Stimulated activated CD4-positive, alpha-beta T cell treated with anti-CD3 and anti-CD28 coated beads, TNF-alpha, amount 100 ng/mL, for 1 hour (primary cell): ENCODE measurements at regions not wholly inside any gene's neighbourhood (a gene's known extent, or its start where the extent isn't known, plus 50 kb on each side); places are given as distances from the start of the nearest gene placed in this dataset.

Experiments
- DNase-seq, 3 donors: peaks; one replicate each; pipeline ENCODE4 v3.0.0-alpha.2; 2020; ENCODE audit warnings: low read depth in 3 of 3, low spot score in 1 of 3

GRCh38 chr20:60411813-60412212 lies 453.6 kb downstream of the CDH26 start:
- no peak for DNase-seq

- DNase-seq = no peak
Measured at GRCh38 chr20:60420676-60421229, 462.5 kb downstream of the CDH26 start.

GRCh38 chr20:60422848-60423247 lies 464.6 kb downstream of the CDH26 start:
- DNase-seq = no peak

DNA sequence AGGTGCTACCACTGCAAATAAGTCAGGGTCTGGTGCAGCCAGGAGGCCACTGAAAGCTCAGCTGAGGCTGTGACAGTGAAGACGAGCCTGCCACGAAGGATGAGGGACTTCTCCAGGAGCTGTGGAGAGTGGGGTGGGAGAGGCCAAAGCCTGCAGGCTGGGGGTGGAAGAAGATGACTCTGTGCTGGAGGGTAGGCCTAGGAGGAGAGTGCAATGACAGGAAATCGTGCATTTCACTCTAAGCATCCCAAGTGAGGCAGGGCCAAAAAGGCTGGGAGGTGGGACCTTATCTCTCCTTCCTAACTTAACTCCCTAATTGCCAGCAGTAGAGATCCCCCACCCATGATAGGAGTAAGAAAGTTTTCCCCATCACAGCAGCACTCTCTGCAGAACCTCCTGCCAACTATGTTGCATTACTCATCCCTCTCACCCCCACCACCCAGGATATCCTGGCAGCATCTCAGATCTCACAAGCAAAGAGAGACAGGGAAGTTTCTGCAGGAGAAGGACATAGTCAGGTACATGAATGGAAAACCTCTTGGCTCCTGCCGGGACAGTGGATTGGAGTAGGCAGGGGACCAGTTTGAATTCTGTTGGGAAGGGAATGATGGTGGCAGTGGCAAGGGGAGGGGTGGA lies 466.2 kb downstream of the CDH26 start:
- DNase-seq = no peak

DNA sequence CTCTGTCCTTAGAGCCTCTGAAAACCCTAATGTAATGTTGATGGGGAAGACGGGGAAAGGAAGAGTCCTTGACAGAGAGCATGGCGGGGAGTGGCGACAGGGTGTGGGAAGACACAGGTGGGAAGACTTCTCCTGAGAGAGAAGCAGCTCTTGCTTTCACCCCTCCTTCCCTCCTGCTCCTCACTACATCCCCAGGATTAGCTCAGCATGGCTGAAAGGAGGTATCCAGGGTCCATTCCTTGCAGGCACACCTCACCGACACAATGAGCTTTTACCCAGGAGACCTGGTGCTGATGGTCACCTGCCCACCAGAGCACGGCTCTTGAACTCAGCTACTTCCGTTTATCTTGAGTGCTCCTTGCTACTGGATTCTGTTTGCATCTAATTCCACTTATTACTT lies 469.3 kb downstream of the CDH26 start:
- DNase-seq = no peak

GRCh38 chr20:60428651-60429050 lies 470.4 kb downstream of the CDH26 start:
- DNase-seq = no peak

DNA sequence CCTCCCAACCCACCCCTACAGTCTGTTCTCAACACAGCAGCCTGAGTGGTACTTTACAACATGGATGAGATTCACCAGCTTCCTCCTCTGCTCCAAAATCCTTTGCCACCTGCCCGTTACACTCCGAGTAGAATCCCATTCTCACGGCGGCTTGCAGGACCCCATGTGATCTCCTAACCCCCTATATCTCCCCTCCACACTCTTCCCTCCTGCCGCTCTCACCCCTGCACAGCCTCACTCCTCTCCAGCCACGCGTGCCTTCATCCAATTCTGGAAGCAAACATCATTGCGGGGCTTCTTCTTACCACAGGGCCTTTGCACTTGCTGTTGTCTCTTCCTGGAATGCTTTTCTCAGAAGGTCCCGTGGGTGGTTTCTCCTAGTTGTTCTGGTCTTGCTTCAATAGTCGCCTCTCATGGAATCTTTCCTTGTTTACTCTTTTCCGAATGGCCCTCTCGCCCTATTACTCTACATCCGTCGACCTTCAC lies 472.3 kb downstream of the CDH26 start:
- no peak for DNase-seq

- no peak for DNase-seq
Measured at GRCh38 chr20:60431349-60431748, 473.1 kb downstream of the CDH26 start.

GRCh38 chr20:60437418-60437817 lies 479.2 kb downstream of the CDH26 start:
- no peak for DNase-seq

DNA sequence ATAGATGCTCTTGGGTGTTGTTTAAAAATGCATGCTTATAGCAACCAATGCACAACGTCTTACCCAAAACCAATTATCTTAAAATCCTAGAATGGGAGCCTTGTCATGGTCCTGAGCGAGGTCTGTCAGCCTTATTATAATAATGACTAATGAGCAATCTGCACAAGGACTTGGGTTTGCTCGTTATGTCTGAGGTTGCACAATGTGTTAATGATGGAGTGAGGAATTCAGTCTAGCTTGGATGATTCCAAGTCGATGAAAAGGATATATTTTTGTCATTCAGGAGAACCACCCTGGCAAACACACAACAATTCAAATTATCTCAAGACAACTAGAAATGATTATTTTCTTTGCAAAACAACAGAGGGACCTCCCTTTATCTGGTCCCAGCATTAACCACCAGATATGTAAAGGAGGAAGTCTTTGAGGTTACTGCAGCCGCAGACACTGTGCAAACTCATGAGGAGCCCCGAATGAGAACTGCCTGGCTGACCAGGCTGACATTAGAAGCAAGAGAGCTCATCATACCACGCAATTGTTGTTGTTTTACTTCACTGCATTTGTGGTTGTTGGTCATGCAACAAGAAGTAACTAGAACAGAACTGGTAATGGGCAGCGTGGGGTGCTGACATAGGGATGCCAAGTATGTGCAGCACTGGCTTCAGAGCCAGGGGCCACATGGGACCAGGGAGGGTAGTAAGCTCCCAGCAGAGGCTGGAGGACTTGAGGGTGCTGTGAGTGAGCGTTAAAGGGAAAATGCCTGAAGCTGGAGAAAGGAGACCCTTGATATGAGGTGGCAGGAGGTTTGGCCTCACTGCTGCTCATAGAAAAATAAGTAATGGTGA lies 488.3 kb downstream of the CDH26 start:
- no peak for DNase-seq

DNA sequence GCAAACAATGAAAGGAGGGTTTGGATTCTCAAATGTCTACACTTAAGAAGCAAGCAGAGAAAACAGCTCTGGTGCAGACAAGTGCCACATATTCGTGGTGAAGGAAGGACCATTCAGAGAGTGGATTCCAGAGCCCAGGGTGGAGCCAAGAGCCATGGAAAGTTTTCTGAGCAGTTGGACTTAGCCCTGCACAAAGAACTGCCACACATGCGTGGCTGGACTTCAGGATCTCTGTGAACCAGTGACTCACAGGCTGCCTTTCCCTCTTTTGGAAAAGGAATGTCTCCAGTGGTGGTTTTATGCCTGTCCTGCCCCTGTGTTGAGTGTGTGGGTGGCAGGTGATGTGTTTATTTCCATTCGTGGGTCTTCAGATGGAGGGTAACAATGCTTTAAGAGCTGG lies 489.5 kb downstream of the CDH26 start:
- DNase-seq = no peak

- no peak for DNase-seq
Measured at GRCh38 chr20:60453388-60454246, 495.4 kb downstream of the CDH26 start.

- DNase-seq = no peak
Measured at GRCh38 chr20:60454491-60454890, 496.3 kb downstream of the CDH26 start.

DNA sequence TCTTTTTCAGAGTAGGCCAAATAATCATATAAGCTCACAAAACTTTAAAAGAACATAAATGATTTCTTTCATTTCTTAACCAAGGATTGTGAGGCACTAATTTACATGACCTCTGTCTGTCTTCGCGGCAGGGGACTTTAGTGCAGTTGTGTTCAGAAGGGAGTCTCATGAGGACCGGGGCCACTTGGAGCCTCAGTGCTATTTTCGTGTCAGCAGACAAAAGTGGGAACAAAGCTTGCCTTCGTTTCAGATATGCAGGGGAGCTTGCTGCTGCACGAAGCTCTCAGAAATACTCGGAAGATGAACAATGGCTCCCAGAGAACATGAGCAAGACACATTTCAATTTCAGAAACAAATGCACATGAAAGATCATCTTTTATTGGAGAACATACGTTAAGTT lies 497.0 kb downstream of the CDH26 start:
- no peak for DNase-seq

- DNase-seq = no peak
Measured at GRCh38 chr20:60459212-60459611, 501.0 kb downstream of the CDH26 start.

DNA sequence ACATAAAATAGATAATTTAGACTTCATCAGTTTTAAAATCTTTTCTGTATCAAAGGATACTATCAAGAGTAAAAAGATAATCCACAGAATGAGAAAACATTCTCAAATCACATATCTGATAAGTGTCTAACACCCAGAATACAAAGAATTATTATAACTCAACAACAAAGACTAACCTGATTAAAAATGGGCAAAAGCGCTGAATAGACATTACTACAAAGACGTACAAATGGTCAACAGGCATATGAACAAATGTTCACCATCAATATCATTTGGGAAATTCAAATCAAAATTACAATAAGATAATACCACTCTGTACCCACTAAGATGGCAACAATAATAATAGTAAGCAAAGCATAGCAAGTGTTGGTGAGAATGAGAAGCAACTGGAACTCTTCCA lies 503.8 kb downstream of the CDH26 start:
- no peak for DNase-seq

GRCh38 chr20:60463798-60464197 lies 505.6 kb downstream of the CDH26 start:
- no peak for DNase-seq

GRCh38 chr20:60465439-60465838 lies 507.2 kb downstream of the CDH26 start:
- no peak for DNase-seq

GRCh38 chr20:60465993-60466686 lies 507.9 kb downstream of the CDH26 start:
- no peak for DNase-seq

GRCh38 chr20:60466687-60467022 lies 508.4 kb downstream of the CDH26 start:
- no peak for DNase-seq

DNA sequence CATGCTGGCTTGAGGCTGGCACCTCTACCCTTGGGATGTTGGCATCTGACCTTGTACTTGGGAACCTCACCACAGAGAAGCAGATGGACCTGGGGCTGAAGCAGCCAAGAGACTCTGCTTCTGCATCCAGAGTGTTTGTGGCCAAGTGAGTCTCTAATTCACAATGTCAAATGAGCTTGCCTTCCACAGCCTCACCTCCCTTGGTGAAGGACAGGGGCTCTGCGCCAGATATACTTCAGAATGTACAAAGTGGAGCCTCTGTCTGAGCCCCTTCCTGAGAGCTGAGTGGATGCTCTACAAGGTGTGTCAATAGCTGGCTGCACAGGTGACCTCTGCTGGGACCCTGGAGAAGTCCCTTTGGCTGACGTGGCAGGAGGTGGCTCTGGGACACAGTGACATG lies 508.9 kb downstream of the CDH26 start:
- DNase-seq = no peak
